ENCODE measurements at regions not wholly inside any gene's neighbourhood (a gene's known extent, or its start where the extent isn't known, plus 50 kb on each side); places are given as distances from the start of the nearest gene placed in this dataset.

GRCh38 chr3:43816372-43816771, 125.6 kb downstream of the ABHD5 start:
- H3K79me2 ChIP-seq (replicated peaks; ENCODE audit: insufficient read depth) = no peaks in the 10 kb centered on the region
- no peak overlapping the region for H3K4me2 ChIP-seq
- no peak overlapping the region for H2AFZ ChIP-seq
- no peaks in the 10 kb centered on the region for H4K20me1 ChIP-seq (replicated peaks; ENCODE audit: insufficient read depth)
- no peak overlapping the region for H3K4me3 ChIP-seq
- H3F3A ChIP-seq (replicated peaks; ENCODE audit: low read depth) = no peaks in the 10 kb centered on the region
- H3K9me3 Mint-ChIP-seq = no peaks in the 10 kb centered on the region
- TF ChIP-seq REST (IDR thresholded peaks at IDR 0.05; ENCODE audit: unreplicated experiment) (no peak), STAT1 (IDR thresholded peaks at IDR 0.05; ENCODE audit: unreplicated experiment) (no peak), CREB1 (CRISPR knock-in tag; IDR thresholded peaks at IDR 0.05; ENCODE audit: low read depth) (no peak), JUNB (IDR thresholded peaks at IDR 0.05; ENCODE audit: unreplicated experiment) (no peak), ETS1 (IDR thresholded peaks at IDR 0.05) (no peak), CTCF (conservative IDR thresholded peaks at IDR 0.05; ENCODE audit: low read depth in 2 of 2) (no peak), ZNF331 (CRISPR knock-in tag; IDR thresholded peaks at IDR 0.05; ENCODE audit: low read depth) (no peak)
- peaks cover 6% of the 10 kb centered on the region for H3K27me3 Mint-ChIP-seq (ENCODE audit: insufficient read depth, low read depth, poor library complexity)
- no peak overlapping the region for H3K27ac Mint-ChIP-seq
- peaks cover 5% of the 10 kb centered on the region; the same call in 1 of the 2 replicates for H3K4me1 ChIP-seq (ENCODE audit: insufficient read depth)
- no peaks in the 10 kb centered on the region for H3K36me3 Mint-ChIP-seq (ENCODE audit: low read depth)
- DNase-seq (ENCODE audit: low spot score) = no peak
- no peak overlapping the region for H3K4me3 Mint-ChIP-seq
- ATAC-seq = no peak
- no peaks in the 10 kb centered on the region for H3K27me3 ChIP-seq (ENCODE audit: insufficient read depth)
- H3K9me2 ChIP-seq (ENCODE audit: insufficient read depth) = 0 out of 2 replicates have a peak, but pooled peaks cover 5% of the 10 kb centered on the region
- no peaks in the 10 kb centered on the region for H3K36me3 ChIP-seq (ENCODE audit: insufficient read depth)
- H3K27ac ChIP-seq (ENCODE audit: low read depth) = no peak overlapping the region
- peaks cover 9% of the 10 kb centered on the region for H3K4me1 Mint-ChIP-seq

- H3K4me1 ChIP-seq (ENCODE audit: insufficient read depth) = peaks cover 5% of the 10 kb centered on the region; the same call in 1 of the 2 replicates
- H3K27ac Mint-ChIP-seq = no peak overlapping the region
- peaks cover 9% of the 10 kb centered on the region for H3K4me1 Mint-ChIP-seq
- no peak overlapping the region for H3K4me3 Mint-ChIP-seq
- no peaks in the 10 kb centered on the region for H3K36me3 ChIP-seq (ENCODE audit: insufficient read depth)
- H3K27me3 Mint-ChIP-seq (ENCODE audit: insufficient read depth, low read depth, poor library complexity) = peaks cover 6% of the 10 kb centered on the region
- no peaks in the 10 kb centered on the region for H3F3A ChIP-seq (replicated peaks; ENCODE audit: low read depth)
- no peaks in the 10 kb centered on the region for H3K79me2 ChIP-seq (replicated peaks; ENCODE audit: insufficient read depth)
- DNase-seq (ENCODE audit: low spot score) (no peak), ATAC-seq (no peak)
- no peak overlapping the region for H3K27ac ChIP-seq (ENCODE audit: low read depth)
- H3K4me3 ChIP-seq = no peak overlapping the region
- no peaks in the 10 kb centered on the region for H3K9me3 Mint-ChIP-seq
- no peak overlapping the region for H3K4me2 ChIP-seq
- H3K9me2 ChIP-seq (ENCODE audit: insufficient read depth) = 0 out of 2 replicates have a peak, but pooled peaks cover 5% of the 10 kb centered on the region
- H2AFZ ChIP-seq = no peak overlapping the region
- no peaks in the 10 kb centered on the region for H3K36me3 Mint-ChIP-seq (ENCODE audit: low read depth)
- no peaks in the 10 kb centered on the region for H4K20me1 ChIP-seq (replicated peaks; ENCODE audit: insufficient read depth)
- H3K27me3 ChIP-seq (ENCODE audit: insufficient read depth) = no peaks in the 10 kb centered on the region
- TF ChIP-seq EZH2 (IDR thresholded peaks at IDR 0.05; ENCODE audit: low read depth, unreplicated experiment) (no peak), ZNF331 (CRISPR knock-in tag; IDR thresholded peaks at IDR 0.05; ENCODE audit: low read depth) (no peak), EZH2phosphoT487 (IDR thresholded peaks at IDR 0.05; ENCODE audit: unreplicated experiment) (no peak), ZNF462 (CRISPR knock-in tag; IDR thresholded peaks at IDR 0.05) (no peak)
Measured at GRCh38 chr3:43817064-43817463, 126.3 kb downstream of the ABHD5 start.
